GM21576 (cell line): ENCODE measurements at regions not wholly inside any gene's neighbourhood (a gene's known extent, or its start where the extent isn't known, plus 50 kb on each side); places are given as distances from the start of the nearest gene placed in this dataset.
"Not testable (repeated sequence)": the region's sequence is repeated elsewhere in the genome, so short reads cannot be mapped to it uniquely, and the experiment has no call there.

Experiments
- ATAC-seq: cut with Tn5 transposase; IDR thresholded peaks from one replicate; pipeline ENCODE4 v1.9.1; 2021; ENCODE audit warnings: mild to moderate bottlenecking, moderate library complexity; ENCODE audit not compliant: unreplicated experiment

GRCh38 chr1:83163879-83164475 is 835.0 kb downstream of the TTLL7 start:
- not testable (repeated sequence) for ATAC-seq

GRCh38 chr1:83158924-83159323 is 840.0 kb downstream of the TTLL7 start:
- not testable (repeated sequence) for ATAC-seq

- ATAC-seq = not testable (repeated sequence)
Measured at GRCh38 chr1:83154306-83154705, 844.6 kb downstream of the TTLL7 start.

GRCh38 chr1:83151167-83151898 is 847.6 kb downstream of the TTLL7 start:
- not testable (repeated sequence) for ATAC-seq

- not testable (repeated sequence) for ATAC-seq
Measured at GRCh38 chr1:83150479-83150878, 848.5 kb downstream of the TTLL7 start.

- ATAC-seq = not testable (repeated sequence)
Measured at GRCh38 chr1:83145820-83146219, 853.1 kb downstream of the TTLL7 start.

GRCh38 chr1:83142802-83143201 is 856.1 kb downstream of the TTLL7 start:
- ATAC-seq = not testable (repeated sequence)

- ATAC-seq = not testable (repeated sequence)
Measured at GRCh38 chr1:83135524-83136157, 863.3 kb downstream of the TTLL7 start.

GRCh38 chr1:83134322-83135014 is 864.5 kb downstream of the TTLL7 start:
- ATAC-seq = not testable (repeated sequence)

GRCh38 chr1:83131692-83131955 is 867.3 kb downstream of the TTLL7 start:
- ATAC-seq = no peak

- ATAC-seq = peak; percentile 49
Measured at GRCh38 chr1:83130886-83131691, 867.8 kb downstream of the TTLL7 start.

GRCh38 chr1:83129107-83129506 is 869.8 kb downstream of the TTLL7 start:
- ATAC-seq = no peak

- ATAC-seq = no peak
Measured at GRCh38 chr1:83125456-83125855, 873.5 kb downstream of the TTLL7 start.

GRCh38 chr1:83123019-83123418 is 875.9 kb downstream of the TTLL7 start:
- no peak for ATAC-seq

GRCh38 chr1:83118472-83118871 is 880.5 kb downstream of the TTLL7 start:
- no peak for ATAC-seq

- not testable (repeated sequence) for ATAC-seq
Measured at GRCh38 chr1:83117030-83117429, 881.9 kb downstream of the TTLL7 start.

- ATAC-seq = no peak
Measured at GRCh38 chr1:83115785-83116184, 883.1 kb downstream of the TTLL7 start.

GRCh38 chr1:83114136-83114834 is 884.6 kb downstream of the TTLL7 start:
- no peak for ATAC-seq

GRCh38 chr1:83113652-83114051 is 885.3 kb downstream of the TTLL7 start:
- no peak for ATAC-seq

- ATAC-seq = no peak
Measured at GRCh38 chr1:83112248-83112885, 886.6 kb downstream of the TTLL7 start.
